Endothelial cell of umbilical vein (primary cell): ENCODE measurements at regions not wholly inside any gene's neighbourhood (a gene's known extent, or its start where the extent isn't known, plus 50 kb on each side); places are given as distances from the start of the nearest gene placed in this dataset.

ENCODE experiments used
- BruUV-seq: library from RNA; stranded (reverse); fragments of 400-500 nt; replicated peaks from 2 replicates; lab custom pipeline; 2021; lab: Mats Ljungman, UMichigan
- CTCF ChIA-PET: fragments of 300-600, 350-600 bp; sonication (Branson Sonifier 250); formaldehyde crosslinking; loops from one replicate; lab custom pipeline; 2021; ENCODE audit warnings: antibody characterized with exemption, inconsistent platforms; lab: Charles Lee
- POLR2A ChIA-PET: fragments of 300-600, 350-600 bp; sonication (Branson Sonifier 250); formaldehyde crosslinking; loops from one replicate; lab custom pipeline; 2021; ENCODE audit warnings: antibody characterized with exemption, inconsistent platforms; lab: Charles Lee
- DNase-seq: peaks from one replicate; pipeline ENCODE4 v3.0.0-alpha.2; 2011; ENCODE audit warnings: low read depth, low spot score
- FAIRE-seq: peaks from 2 replicates; lab custom pipeline; 2011; peaks lifted over from hg19 to GRCh38; lab: Jason Lieb, UNC
- H2AFZ ChIP-seq: 2 replicates; pipeline ENCODE4 v1.6.0; 2012; ENCODE audit warnings: low read depth, low read length, control low read depth, inconsistent platforms
- H3K27ac ChIP-seq: 2 replicates; pipeline ENCODE4 v1.5.1; 2011; ENCODE audit warnings: low read depth, mild to moderate bottlenecking, control low read depth, low read length, moderate library complexity; ENCODE audit not compliant: insufficient read depth
- H3K27me3 ChIP-seq, 2 experiments: 2 replicates each; pipeline versions ENCODE4 v1.6.0 to v1.6.1; 2011; ENCODE audit warnings: low read length in 2 of 2, mixed read lengths in 1 of 2; ENCODE audit not compliant: control insufficient read depth in 2 of 2, insufficient read depth in 2 of 2
- H3K36me3 ChIP-seq, 2 experiments: 2 replicates in 1 of 2; 3 replicates in 1 of 2; pipeline ENCODE4 v1.5.1; 2011; ENCODE audit warnings: low read length in 2 of 2, mild to moderate bottlenecking in 1 of 2, moderate library complexity in 1 of 2; ENCODE audit not compliant: control insufficient read depth in 2 of 2, insufficient read depth in 2 of 2; ENCODE audit errors: extremely low read depth in 1 of 2
- H3K4me1 ChIP-seq: 3 replicates; pipeline ENCODE4 v1.5.1; 2011; ENCODE audit warnings: mild to moderate bottlenecking, low read length; ENCODE audit not compliant: control insufficient read depth, insufficient read depth; ENCODE audit errors: extremely low read depth
- H3K4me2 ChIP-seq: 2 replicates; pipeline ENCODE4 v1.6.1; 2011; ENCODE audit warnings: low read length, control low read depth, mixed read lengths; ENCODE audit not compliant: insufficient read depth
- H3K4me3 ChIP-seq, 3 experiments: fragments of 200-600 bp in 1 of 3; sonication (generic), shearing (Covaris generic) in 1 of 3; replicated peaks in 1 of 3; 2 replicates each; pipeline ENCODE4 v1.5.1; 2011 to 2016; ENCODE audit warnings: control low read depth in 3 of 3, low read length in 3 of 3, mild to moderate bottlenecking in 2 of 3, inconsistent platforms in 1 of 3, low read depth in 1 of 3, moderate library complexity in 1 of 3; ENCODE audit not compliant: insufficient read depth in 1 of 3
- H3K79me2 ChIP-seq: 2 replicates; pipeline ENCODE4 v1.6.0; 2012; ENCODE audit warnings: low read length, inconsistent platforms; ENCODE audit not compliant: control insufficient read depth, insufficient read depth
- H3K9ac ChIP-seq: replicated peaks from 2 replicates; pipeline ENCODE3; 2011; ENCODE audit warnings: low read length, control low read depth; ENCODE audit not compliant: insufficient read depth; ENCODE audit errors: extremely low read depth
- H3K9me1 ChIP-seq: replicated peaks from 3 replicates; pipeline ENCODE4 v1.6.0; 2011; ENCODE audit warnings: mild to moderate bottlenecking, low read length; ENCODE audit not compliant: control insufficient read depth, insufficient read depth; ENCODE audit errors: extremely low read depth
- H3K9me3 ChIP-seq: replicated peaks from 2 replicates; pipeline ENCODE4 v1.5.1; 2012; ENCODE audit warnings: low read length, inconsistent platforms; ENCODE audit not compliant: control insufficient read depth, insufficient read depth
- H4K20me1 ChIP-seq: replicated peaks from 2 replicates; pipeline ENCODE3; 2011; ENCODE audit warnings: mild to moderate bottlenecking, low read length; ENCODE audit not compliant: control insufficient read depth, insufficient read depth; ENCODE audit errors: extremely low read depth
- CTCF ChIP-seq, 2 donors: IDR thresholded peaks; 1 replicate in 1 of 2; 2 replicates in 1 of 2; pipeline ENCODE4 v1.5.1; 2011; ENCODE audit warnings: low read length in 2 of 2, mild to moderate bottlenecking in 2 of 2, moderate library complexity in 2 of 2, control low read depth in 1 of 2, inconsistent platforms in 1 of 2, low read depth in 1 of 2; ENCODE audit not compliant: insufficient read depth in 1 of 2; ENCODE audit errors: extremely low read depth in 1 of 2
- EZH2 ChIP-seq: IDR thresholded peaks from 2 replicates; pipeline ENCODE4 v1.6.1; 2012; ENCODE audit warnings: borderline replicate concordance, low read depth, mild to moderate bottlenecking, moderate library complexity, low read length, inconsistent platforms; ENCODE audit not compliant: severe bottlenecking
- FOS ChIP-seq: IDR thresholded peaks from 2 replicates; pipeline ENCODE4 v1.6.1; 2011; ENCODE audit warnings: mild to moderate bottlenecking, low read length, moderate library complexity, borderline replicate concordance; ENCODE audit not compliant: insufficient read depth
- GATA2 ChIP-seq: IDR thresholded peaks from 2 replicates; pipeline ENCODE4 v1.7.0; 2011; ENCODE audit warnings: low read depth, mild to moderate bottlenecking, moderate library complexity, mixed read lengths, low read length; ENCODE audit not compliant: insufficient read length, insufficient read depth
- JUN ChIP-seq: IDR thresholded peaks from 2 replicates; pipeline ENCODE4 v1.6.1; 2011; ENCODE audit warnings: borderline replicate concordance, low read depth; ENCODE audit not compliant: insufficient read length, insufficient read depth
- MAX ChIP-seq: IDR thresholded peaks from 2 replicates; pipeline ENCODE4 v1.6.1; 2011; ENCODE audit not compliant: insufficient read depth, insufficient read length
- MYC ChIP-seq: IDR thresholded peaks from one replicate; pipeline ENCODE4 v1.6.1; 2011; ENCODE audit warnings: mild to moderate bottlenecking, low read depth, low read length
- POLR2A ChIP-seq: IDR thresholded peaks from 2 replicates; pipeline ENCODE4 v1.6.1; 2012; ENCODE audit warnings: low read depth, mild to moderate bottlenecking, control low read depth, low read length
- POLR2AphosphoS5 ChIP-seq: IDR thresholded peaks from 2 replicates; pipeline ENCODE4 v1.6.1; 2012; ENCODE audit warnings: low read depth, mild to moderate bottlenecking, control low read depth, low read length, moderate library complexity; ENCODE audit not compliant: insufficient read depth
- dilution Hi-C: fragments of 300-500 bp; cut with MboI; formaldehyde crosslinking; loops from one replicate; pipeline ENCODE4 v1.15.0; 2019; ENCODE audit warnings: low sequenced_read_pairs; ENCODE audit not compliant: extremely low pct_ligation_motif_present
- intact Hi-C: fragments of 100-400 bp; cut with micrococcal nuclease; formaldehyde crosslinking; loops from one replicate; pipeline ENCODE4 v1.10.0; 2022

- POLR2A ChIA-PET = no interaction called here
- no TSS peak for BruUV-seq
- Histone ChIP-seq H3K9ac (no peak overlapping the region), H3K27me3 (no peaks in the 10 kb centered on the region), H3K36me3 (no peaks in the 10 kb centered on the region), H3K4me1 (no peaks in the 10 kb centered on the region), H4K20me1 (no peaks in the 10 kb centered on the region), H2AFZ (no peak overlapping the region), H3K4me3 (no peak overlapping the region), H3K4me2 (no peak overlapping the region), H3K27ac (no peak overlapping the region), H3K79me2 (no peaks in the 10 kb centered on the region), H3K9me3 (no peaks in the 10 kb centered on the region), H3K9me1 (no peaks in the 10 kb centered on the region)
- intact Hi-C loops = no loop called here
- DNase-seq (no peak), FAIRE-seq (no peak)
- dilution Hi-C loops = no loop called here
- CTCF ChIA-PET = no interaction called here
- TF ChIP-seq MAX = no peak
- no peak for TF ChIP-seq POLR2A
- no peak for TF ChIP-seq CTCF (IDR thresholded peaks at IDR 0.05; ENCODE audit: extremely low read depth in 1 of 2, insufficient read depth in 1 of 2, low read depth in 1 of 2, low read length in 2 of 2)
- no peak for TF ChIP-seq JUN
- no peak for TF ChIP-seq FOS
- TF ChIP-seq GATA2 = no peak
- TF ChIP-seq MYC = no peak
Measured at GRCh38 chr12:83321971-83322370, 635.3 kb downstream of the TMTC2 start.

GRCh38 chr12:83320350-83320749, 633.6 kb downstream of the TMTC2 start:
- no peak overlapping the region for H3K4me2 ChIP-seq
- ChIA-PET POLR2A (no interaction called here), CTCF (no interaction called here)
- no peaks in the 10 kb centered on the region for H3K4me1 ChIP-seq
- H3K27ac ChIP-seq = no peak overlapping the region
- DNase-seq = no peak
- intact Hi-C loops (no loop called here), dilution Hi-C loops (no loop called here)
- no peaks in the 10 kb centered on the region for H3K9me1 ChIP-seq
- no TSS peak for BruUV-seq
- no peaks in the 10 kb centered on the region for H3K27me3 ChIP-seq
- TF ChIP-seq MYC (no peak), JUN (no peak), FOS (no peak), GATA2 (no peak), CTCF (IDR thresholded peaks at IDR 0.05; ENCODE audit: extremely low read depth in 1 of 2, insufficient read depth in 1 of 2, low read depth in 1 of 2, low read length in 2 of 2) (no peak), MAX (no peak), POLR2AphosphoS5 (no peak), EZH2 (no peak), POLR2A (no peak)
- H3K79me2 ChIP-seq = no peaks in the 10 kb centered on the region
- H3K9me3 ChIP-seq = no peaks in the 10 kb centered on the region
- no peaks in the 10 kb centered on the region for H4K20me1 ChIP-seq
- no peak overlapping the region for H3K9ac ChIP-seq
- no peak overlapping the region for H2AFZ ChIP-seq
- H3K36me3 ChIP-seq = no peaks in the 10 kb centered on the region
- H3K4me3 ChIP-seq = no peak overlapping the region
- FAIRE-seq = no peak
